ENCODE measurements at regions not wholly inside any gene's neighbourhood (a gene's known extent, or its start where the extent isn't known, plus 50 kb on each side); places are given as distances from the start of the nearest gene placed in this dataset.

DNA sequence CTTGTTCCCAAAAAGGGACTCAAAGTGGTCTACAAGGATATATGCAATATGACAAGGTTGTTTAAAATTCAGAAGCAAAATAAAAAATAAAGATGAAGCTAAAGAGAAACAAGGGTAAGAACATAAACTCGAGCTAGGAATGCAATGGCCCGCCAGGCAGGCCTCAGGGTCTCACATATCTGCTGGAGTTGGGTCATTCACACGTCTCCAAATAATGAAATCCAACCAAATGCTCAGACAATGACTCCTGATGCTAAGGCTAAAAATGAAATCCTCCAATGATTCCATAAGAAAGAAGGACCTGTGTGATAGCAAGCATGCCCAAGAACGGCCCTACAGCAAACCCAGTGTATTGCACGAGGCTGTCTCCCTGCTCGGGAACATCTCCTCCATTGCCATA, 153.3 kb upstream of the ETS2 start:
- TF ChIP-seq ZNF169 (tag by site-specific recombination; IDR thresholded peaks at IDR 0.05) (no peak), ZNF174 (tag by site-specific recombination; IDR thresholded peaks at IDR 0.05) (no peak), ZNF530 (tag by site-specific recombination; IDR thresholded peaks at IDR 0.05; ENCODE audit: low read depth) (no peak), ZNF626 (tag by site-specific recombination; IDR thresholded peaks at IDR 0.05) (no peak), ZNF311 (tag by site-specific recombination; IDR thresholded peaks at IDR 0.05; ENCODE audit: borderline replicate concordance) (no peak), ZNF843 (tag by site-specific recombination; IDR thresholded peaks at IDR 0.05) (no peak), ZNF600 (tag by site-specific recombination; IDR thresholded peaks at IDR 0.05) (no peak), ZNF416 (tag by site-specific recombination; IDR thresholded peaks at IDR 0.05) (no peak), ZFP3 (tag by site-specific recombination; IDR thresholded peaks at IDR 0.05; ENCODE audit: low read depth) (no peak)
- TF ChIP-seq, protein P1, sequence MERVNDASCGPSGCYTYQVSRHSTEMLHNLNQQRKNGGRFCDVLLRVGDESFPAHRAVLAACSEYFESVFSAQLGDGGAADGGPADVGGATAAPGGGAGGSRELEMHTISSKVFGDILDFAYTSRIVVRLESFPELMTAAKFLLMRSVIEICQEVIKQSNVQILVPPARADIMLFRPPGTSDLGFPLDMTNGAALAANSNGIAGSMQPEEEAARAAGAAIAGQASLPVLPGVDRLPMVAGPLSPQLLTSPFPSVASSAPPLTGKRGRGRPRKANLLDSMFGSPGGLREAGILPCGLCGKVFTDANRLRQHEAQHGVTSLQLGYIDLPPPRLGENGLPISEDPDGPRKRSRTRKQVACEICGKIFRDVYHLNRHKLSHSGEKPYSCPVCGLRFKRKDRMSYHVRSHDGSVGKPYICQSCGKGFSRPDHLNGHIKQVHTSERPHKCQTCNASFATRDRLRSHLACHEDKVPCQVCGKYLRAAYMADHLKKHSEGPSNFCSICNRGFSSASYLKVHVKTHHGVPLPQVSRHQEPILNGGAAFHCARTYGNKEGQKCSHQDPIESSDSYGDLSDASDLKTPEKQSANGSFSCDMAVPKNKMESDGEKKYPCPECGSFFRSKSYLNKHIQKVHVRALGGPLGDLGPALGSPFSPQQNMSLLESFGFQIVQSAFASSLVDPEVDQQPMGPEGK (tag by site-specific recombination; IDR thresholded peaks at IDR 0.05), result no peak
- TF ChIP-seq, protein P2, sequence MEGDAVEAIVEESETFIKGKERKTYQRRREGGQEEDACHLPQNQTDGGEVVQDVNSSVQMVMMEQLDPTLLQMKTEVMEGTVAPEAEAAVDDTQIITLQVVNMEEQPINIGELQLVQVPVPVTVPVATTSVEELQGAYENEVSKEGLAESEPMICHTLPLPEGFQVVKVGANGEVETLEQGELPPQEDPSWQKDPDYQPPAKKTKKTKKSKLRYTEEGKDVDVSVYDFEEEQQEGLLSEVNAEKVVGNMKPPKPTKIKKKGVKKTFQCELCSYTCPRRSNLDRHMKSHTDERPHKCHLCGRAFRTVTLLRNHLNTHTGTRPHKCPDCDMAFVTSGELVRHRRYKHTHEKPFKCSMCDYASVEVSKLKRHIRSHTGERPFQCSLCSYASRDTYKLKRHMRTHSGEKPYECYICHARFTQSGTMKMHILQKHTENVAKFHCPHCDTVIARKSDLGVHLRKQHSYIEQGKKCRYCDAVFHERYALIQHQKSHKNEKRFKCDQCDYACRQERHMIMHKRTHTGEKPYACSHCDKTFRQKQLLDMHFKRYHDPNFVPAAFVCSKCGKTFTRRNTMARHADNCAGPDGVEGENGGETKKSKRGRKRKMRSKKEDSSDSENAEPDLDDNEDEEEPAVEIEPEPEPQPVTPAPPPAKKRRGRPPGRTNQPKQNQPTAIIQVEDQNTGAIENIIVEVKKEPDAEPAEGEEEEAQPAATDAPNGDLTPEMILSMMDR (tag by site-specific recombination; IDR thresholded peaks at IDR 0.05), result no peak
- TF ChIP-seq, protein P3, sequence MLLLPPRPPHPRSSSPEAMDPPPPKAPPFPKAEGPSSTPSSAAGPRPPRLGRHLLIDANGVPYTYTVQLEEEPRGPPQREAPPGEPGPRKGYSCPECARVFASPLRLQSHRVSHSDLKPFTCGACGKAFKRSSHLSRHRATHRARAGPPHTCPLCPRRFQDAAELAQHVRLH (tag by site-specific recombination; IDR thresholded peaks at IDR 0.05), result no peak
